Keratinocyte (primary cell): ENCODE measurements at regions not wholly inside any gene's neighbourhood (a gene's known extent, or its start where the extent isn't known, plus 50 kb on each side); places are given as distances from the start of the nearest gene placed in this dataset.

ENCODE experiments used
- DNase-seq: peaks from one replicate; pipeline ENCODE4 v3.0.0-alpha.2; 2011; ENCODE audit warnings: low read depth, missing footprints, low spot score
- FAIRE-seq: peaks from 2 replicates; lab custom pipeline; 2011; peaks lifted over from hg19 to GRCh38; lab: Jason Lieb, UNC
- H2AFZ ChIP-seq: 2 replicates; pipeline ENCODE4 v1.6.0; 2012; ENCODE audit warnings: low read length, control low read depth, inconsistent platforms; ENCODE audit not compliant: control insufficient read depth
- H3K27ac ChIP-seq: 2 replicates; pipeline ENCODE4 v1.5.1; 2011; ENCODE audit warnings: low read length; ENCODE audit not compliant: control insufficient read depth, insufficient read depth
- H3K27me3 ChIP-seq: 3 replicates; pipeline ENCODE4 v1.6.0; 2011; ENCODE audit warnings: low read length; ENCODE audit not compliant: control insufficient read depth, insufficient read depth; ENCODE audit errors: extremely low read depth
- H3K36me3 ChIP-seq, 2 experiments: 2 replicates in 1 of 2; 3 replicates in 1 of 2; pipeline ENCODE4 v1.5.1; 2011; ENCODE audit warnings: low read length in 2 of 2, mild to moderate bottlenecking in 1 of 2; ENCODE audit not compliant: control insufficient read depth in 2 of 2, insufficient read depth in 2 of 2; ENCODE audit errors: extremely low read depth in 1 of 2
- H3K4me1 ChIP-seq: 3 replicates; pipeline ENCODE4 v1.5.1; 2011; ENCODE audit warnings: low read length; ENCODE audit not compliant: control insufficient read depth, insufficient read depth; ENCODE audit errors: extremely low read depth
- H3K4me2 ChIP-seq: 3 replicates; pipeline ENCODE4 v1.6.0; 2011; ENCODE audit warnings: low read depth, low read length; ENCODE audit not compliant: control insufficient read depth, insufficient read depth; ENCODE audit errors: extremely low read depth
- H3K4me3 ChIP-seq, 3 experiments: fragments of 200-600 bp in 1 of 3; sonication (generic) in 1 of 3; 2 replicates in 2 of 3; 3 replicates in 1 of 3; pipeline ENCODE4 v1.5.1; 2011 to 2016; ENCODE audit warnings: low read length in 3 of 3, mild to moderate bottlenecking in 3 of 3, control low read depth in 2 of 3, inconsistent platforms in 1 of 3, low read depth in 1 of 3, mixed read lengths in 1 of 3, mixed run types in 1 of 3, moderate library complexity in 1 of 3; ENCODE audit not compliant: control insufficient read depth in 2 of 3, insufficient read depth in 2 of 3; ENCODE audit errors: extremely low read depth in 1 of 3
- H3K79me2 ChIP-seq: 2 replicates; pipeline ENCODE4 v1.6.0; 2012; ENCODE audit warnings: low read length; ENCODE audit not compliant: control insufficient read depth, insufficient read depth
- H3K9ac ChIP-seq: 3 replicates; pipeline ENCODE4 v1.6.0; 2011; ENCODE audit warnings: low read length; ENCODE audit not compliant: control insufficient read depth, insufficient read depth; ENCODE audit errors: extremely low read depth
- H3K9me1 ChIP-seq: 3 replicates; pipeline ENCODE4 v1.6.0; 2011; ENCODE audit warnings: low read length; ENCODE audit not compliant: control insufficient read depth, insufficient read depth; ENCODE audit errors: extremely low read depth
- H3K9me3 ChIP-seq: 2 replicates; pipeline ENCODE4 v1.5.1; 2012; ENCODE audit warnings: low read depth, low read length; ENCODE audit not compliant: control insufficient read depth
- H4K20me1 ChIP-seq: 3 replicates; pipeline ENCODE4 v1.6.0; 2011; ENCODE audit warnings: low read length; ENCODE audit not compliant: control insufficient read depth, insufficient read depth; ENCODE audit errors: extremely low read depth
- CTCF ChIP-seq, 3 experiments: IDR thresholded peaks in 1 of 3; conservative IDR thresholded peaks in 1 of 3; optimal IDR thresholded peaks in 1 of 3; 2 replicates in 2 of 3; 3 replicates in 1 of 3; pipeline versions ENCODE3 to v1.5.1; 2011; ENCODE audit warnings: low read length in 3 of 3, mild to moderate bottlenecking in 3 of 3, moderate library complexity in 2 of 3, control low read depth in 1 of 3, inconsistent platforms in 1 of 3; ENCODE audit not compliant: insufficient read depth in 2 of 3; ENCODE audit errors: extremely low read depth in 1 of 3
- EZH2 ChIP-seq: IDR thresholded peaks from one replicate; pipeline ENCODE4 v1.6.1; 2012; ENCODE audit warnings: inconsistent platforms, mild to moderate bottlenecking, low read length, moderate library complexity
- dilution Hi-C: fragments of 300-500 bp; cut with MboI; formaldehyde crosslinking; loops from one replicate; pipeline ENCODE4 v1.7.0; 2020; ENCODE audit warnings: low sequenced_read_pairs; ENCODE audit not compliant: extremely low pct_ligation_motif_present

DNA sequence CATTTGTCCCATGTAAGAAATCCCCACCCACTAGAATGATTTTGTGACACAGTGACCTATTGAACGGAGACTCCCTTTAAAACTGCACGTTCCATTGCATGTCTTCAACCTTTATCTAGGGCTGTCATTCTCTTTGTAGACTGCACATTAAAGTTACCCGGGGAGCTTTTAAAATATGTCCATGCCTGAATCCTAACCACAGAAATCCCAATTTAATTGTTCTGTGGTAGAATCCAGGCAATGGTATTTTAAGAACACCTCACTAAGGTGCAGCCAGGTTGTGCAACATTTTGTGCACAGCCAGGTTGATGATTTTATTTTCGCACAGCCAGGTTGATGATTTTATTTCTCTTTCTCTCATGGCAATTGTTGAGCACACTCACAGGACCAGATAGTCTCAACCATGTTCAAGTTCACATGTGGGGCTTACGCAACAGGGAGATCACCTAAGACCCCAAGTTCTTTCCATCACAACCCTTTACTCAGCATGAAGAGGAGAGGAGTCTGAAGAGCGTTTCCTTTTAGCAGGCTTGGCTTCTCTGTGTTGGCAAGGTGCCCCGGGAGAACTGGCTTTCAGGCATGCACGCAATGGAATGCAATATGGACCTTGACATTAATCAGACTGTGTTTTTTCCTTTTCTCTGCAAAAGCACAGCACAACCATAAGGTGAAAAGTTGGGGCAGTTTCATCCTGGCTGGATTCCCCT lies 467.3 kb upstream of the ETAA1 start:
- Histone ChIP-seq H3K79me2 (no peaks in the 10 kb centered on the region), H3K27me3 (no peaks in the 10 kb centered on the region), H2AFZ (peak overlapping the region; percentile 32), H3K4me3 (peak overlapping the region in 2 of 3 experiments; percentile 15 to 40), H4K20me1 (no peaks in the 10 kb centered on the region), H3K36me3 (no peaks in the 10 kb centered on the region), H3K9ac (peak overlapping the region; percentile 26), H3K4me2 (peak overlapping the region; percentile 81), H3K9me1 (no peaks in the 10 kb centered on the region), H3K4me1 (peaks cover 27% of the 10 kb centered on the region), H3K27ac (peak overlapping the region; percentile 58), H3K9me3 (no peaks in the 10 kb centered on the region)
- TF ChIP-seq CTCF (optimal IDR thresholded peaks at IDR 0.05 in 1 of 3, IDR thresholded peaks at IDR 0.05 in 1 of 3, conservative IDR thresholded peaks at IDR 0.05 in 1 of 3; ENCODE audit: extremely low read depth in 1 of 3, insufficient read depth in 2 of 3, low read length in 3 of 3) (no peak), EZH2 (no peak)
- FAIRE-seq, result peak; percentile 88
- DNase-seq, result no peak
- dilution Hi-C loops, result no loop called here

GRCh38 chr2:66930339-66931220 lies 466.6 kb upstream of the ETAA1 start:
- Histone ChIP-seq H3K36me3 (no peaks in the 10 kb centered on the region), H3K4me2 (peak overlapping the region; percentile 81), H2AFZ (peak overlapping the region; percentile 2), H3K9ac (peak overlapping the region; percentile 26), H3K27me3 (no peaks in the 10 kb centered on the region), H3K9me3 (no peaks in the 10 kb centered on the region), H3K4me3 (peak overlapping the region in 2 of 3 experiments; percentile 15 to 40), H4K20me1 (no peaks in the 10 kb centered on the region), H3K27ac (peak overlapping the region; percentile 58), H3K4me1 (peaks cover 20% of the 10 kb centered on the region), H3K9me1 (no peaks in the 10 kb centered on the region), H3K79me2 (no peaks in the 10 kb centered on the region)
- DNase-seq, result no peak
- TF ChIP-seq CTCF (optimal IDR thresholded peaks at IDR 0.05 in 1 of 3, IDR thresholded peaks at IDR 0.05 in 1 of 3, conservative IDR thresholded peaks at IDR 0.05 in 1 of 3; ENCODE audit: extremely low read depth in 1 of 3, insufficient read depth in 2 of 3, low read length in 3 of 3) (no peak), EZH2 (no peak)
- FAIRE-seq, result no peak
- dilution Hi-C loops, result no loop called here
